ENCODE measurements at regions not wholly inside any gene's neighbourhood (a gene's known extent, or its start where the extent isn't known, plus 50 kb on each side); places are given as distances from the start of the nearest gene placed in this dataset.

- TF ChIP-seq CTCF (IDR thresholded peaks at IDR 0.05; ENCODE audit: low read depth, low read length, poor library complexity, severe bottlenecking): no peak
- no peak for TF ChIP-seq EZH2phosphoT487 (IDR thresholded peaks at IDR 0.05; ENCODE audit: borderline replicate concordance, low read length)
Observed at GRCh38 chr2:118197011-118197675, 108.9 kb downstream of the INSIG2 start.

All from DOHH2 (cell line).